GM19397 (cell line): ENCODE measurements at regions not wholly inside any gene's neighbourhood (a gene's known extent, or its start where the extent isn't known, plus 50 kb on each side); places are given as distances from the start of the nearest gene placed in this dataset.

Source experiments
- ATAC-seq: cut with Tn5 transposase; IDR thresholded peaks from one replicate; pipeline ENCODE4 v1.9.1; 2021; ENCODE audit warnings: mild to moderate bottlenecking, moderate library complexity; ENCODE audit not compliant: unreplicated experiment

DNA sequence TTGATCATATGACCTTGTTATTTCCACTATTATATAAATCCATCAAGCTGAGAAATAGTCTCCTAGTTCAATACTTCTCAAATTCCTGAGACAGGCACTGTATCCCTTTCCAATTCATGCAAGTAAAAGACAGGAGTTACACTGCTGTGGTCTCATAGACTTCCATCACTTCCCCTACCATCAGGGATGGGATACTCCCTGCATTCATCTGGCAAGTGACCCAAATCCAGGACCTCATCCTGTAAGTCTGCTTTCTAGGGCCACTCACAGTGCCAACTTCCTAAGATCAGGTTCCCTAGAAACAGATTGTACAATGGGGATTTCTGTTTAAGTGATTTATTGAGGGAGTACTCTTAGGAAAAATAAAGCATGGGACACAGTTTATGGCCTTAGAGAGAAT, 424.0 kb upstream of the CDH7 start:
- ATAC-seq = no peak

DNA sequence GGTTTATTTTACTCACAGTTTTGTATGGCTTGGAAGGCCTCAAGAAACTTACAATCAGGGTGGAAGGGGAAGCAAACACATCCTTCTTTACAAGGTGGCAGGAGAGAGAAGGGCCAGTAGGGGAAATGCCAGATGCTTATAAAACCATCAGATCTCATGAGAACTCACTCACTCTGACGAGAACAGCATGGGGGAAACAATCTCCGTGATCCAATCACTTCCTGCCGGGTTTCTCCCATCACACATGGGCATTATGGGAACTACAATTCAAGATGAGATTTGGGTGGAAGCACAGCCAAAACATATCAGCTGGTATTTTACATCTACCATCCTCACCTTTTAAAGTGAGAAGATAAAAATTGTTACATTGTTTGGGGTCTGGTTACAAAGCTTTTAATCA, 427.9 kb upstream of the CDH7 start:
- no peak for ATAC-seq

- ATAC-seq = no peak
Measured at GRCh38 chr18:65298422-65298821, 452.4 kb upstream of the CDH7 start.

- ATAC-seq = no peak
Measured at GRCh38 chr18:65288908-65289307, 461.9 kb upstream of the CDH7 start.

DNA sequence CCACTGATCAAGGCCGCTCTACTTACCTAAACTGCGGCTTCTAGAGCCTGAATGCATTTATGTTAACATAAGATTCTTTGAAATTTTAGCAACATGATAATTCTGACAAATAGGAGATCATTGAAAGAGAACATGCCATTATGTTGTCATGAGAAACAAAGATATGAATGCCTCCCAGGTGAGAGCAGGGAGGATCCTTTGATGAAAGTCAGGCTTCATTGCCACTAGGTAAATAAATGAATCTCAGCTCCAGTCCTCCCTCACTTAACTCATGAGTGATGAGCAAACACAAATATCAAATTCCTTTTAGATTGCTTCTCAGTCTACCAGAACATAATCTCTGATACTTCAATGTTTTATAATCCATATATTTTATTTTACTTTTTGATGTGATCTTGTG, 463.2 kb upstream of the CDH7 start:
- ATAC-seq = no peak

GRCh38 chr18:65282096-65282495, 468.7 kb upstream of the CDH7 start:
- ATAC-seq = no peak

GRCh38 chr18:65279668-65280305, 471.0 kb upstream of the CDH7 start:
- ATAC-seq = no peak

- no peak for ATAC-seq
Measured at GRCh38 chr18:65278939-65279667, 471.7 kb upstream of the CDH7 start.

DNA sequence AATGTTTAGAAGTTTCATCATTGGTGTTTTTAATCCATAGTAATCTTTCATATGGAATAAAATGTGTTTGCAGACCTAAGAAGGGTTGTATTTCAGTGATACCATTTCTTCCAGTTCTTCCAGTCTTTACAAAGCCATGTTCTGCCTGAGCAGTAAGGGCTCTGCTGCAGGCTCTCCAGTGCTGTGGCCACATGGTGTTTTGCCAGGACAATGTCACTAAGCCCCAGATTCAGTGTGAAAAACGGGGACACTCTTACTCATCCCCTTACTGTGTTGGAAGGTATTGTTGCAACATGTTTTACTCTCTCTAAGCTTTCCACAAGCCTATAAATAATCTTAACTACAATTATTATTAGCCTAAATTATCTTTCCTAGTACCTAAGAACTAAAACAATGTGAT, 481.4 kb upstream of the CDH7 start:
- no peak for ATAC-seq

GRCh38 chr18:65265761-65266160, 485.1 kb upstream of the CDH7 start:
- ATAC-seq = no peak

DNA sequence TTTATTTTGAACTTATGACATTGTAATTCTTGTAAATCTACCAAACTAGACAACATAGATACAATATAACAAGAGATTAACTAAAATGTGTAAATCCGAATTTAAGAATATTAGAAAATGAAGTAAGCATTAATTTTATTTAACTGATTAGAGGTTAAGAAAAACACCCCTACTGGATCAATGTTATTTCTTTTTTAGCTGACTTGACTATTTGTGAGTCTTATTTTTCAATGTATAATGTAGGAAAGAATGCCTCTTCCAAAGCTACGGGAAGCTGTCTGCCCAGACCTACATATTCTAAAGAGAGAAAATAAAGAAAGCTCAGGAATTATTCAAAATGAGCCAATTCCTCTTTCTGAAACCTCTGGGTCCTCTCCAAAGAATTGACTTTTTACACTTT, 490.8 kb upstream of the CDH7 start:
- no peak for ATAC-seq

DNA sequence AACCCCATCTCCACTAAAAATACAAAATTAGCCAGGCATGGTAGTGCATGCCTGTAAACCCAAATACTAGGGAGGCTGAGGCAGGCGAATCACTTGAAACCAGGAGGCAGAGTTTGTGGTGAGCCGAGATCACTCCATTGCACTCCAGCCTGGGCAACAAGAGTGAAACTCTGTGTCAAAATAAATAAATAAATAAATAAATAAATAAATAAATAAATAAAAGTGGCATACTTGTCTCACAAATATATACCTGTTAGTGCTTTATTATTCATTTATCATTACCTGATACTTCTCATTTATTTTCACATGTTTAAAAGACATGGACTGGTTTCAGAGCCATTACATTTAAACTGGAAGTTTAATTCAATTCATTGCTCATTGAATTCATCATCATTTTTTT, 491.4 kb upstream of the CDH7 start:
- ATAC-seq = no peak

GRCh38 chr18:65257149-65257548, 493.7 kb upstream of the CDH7 start:
- ATAC-seq = no peak

DNA sequence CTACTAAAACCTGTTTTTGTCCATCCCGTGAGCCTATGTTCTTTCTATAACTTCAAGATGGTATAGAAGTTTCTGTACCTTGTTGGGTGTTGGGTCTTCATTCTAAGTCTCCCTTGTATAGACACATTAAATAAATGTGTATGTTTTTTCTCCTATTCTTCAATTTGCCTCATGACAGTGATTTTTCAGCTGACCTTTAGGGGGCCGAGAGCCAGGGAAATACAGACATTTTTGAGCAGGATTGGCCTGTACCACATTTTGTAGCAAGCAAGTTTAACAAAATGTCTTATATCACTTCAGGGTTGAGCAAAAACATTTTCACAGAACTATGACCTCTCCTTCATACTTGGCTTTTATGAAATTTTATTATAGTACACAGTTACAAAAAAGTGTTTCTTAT, 495.4 kb upstream of the CDH7 start:
- no peak for ATAC-seq

GRCh38 chr18:65239787-65240186, 511.0 kb upstream of the CDH7 start:
- ATAC-seq = no peak

DNA sequence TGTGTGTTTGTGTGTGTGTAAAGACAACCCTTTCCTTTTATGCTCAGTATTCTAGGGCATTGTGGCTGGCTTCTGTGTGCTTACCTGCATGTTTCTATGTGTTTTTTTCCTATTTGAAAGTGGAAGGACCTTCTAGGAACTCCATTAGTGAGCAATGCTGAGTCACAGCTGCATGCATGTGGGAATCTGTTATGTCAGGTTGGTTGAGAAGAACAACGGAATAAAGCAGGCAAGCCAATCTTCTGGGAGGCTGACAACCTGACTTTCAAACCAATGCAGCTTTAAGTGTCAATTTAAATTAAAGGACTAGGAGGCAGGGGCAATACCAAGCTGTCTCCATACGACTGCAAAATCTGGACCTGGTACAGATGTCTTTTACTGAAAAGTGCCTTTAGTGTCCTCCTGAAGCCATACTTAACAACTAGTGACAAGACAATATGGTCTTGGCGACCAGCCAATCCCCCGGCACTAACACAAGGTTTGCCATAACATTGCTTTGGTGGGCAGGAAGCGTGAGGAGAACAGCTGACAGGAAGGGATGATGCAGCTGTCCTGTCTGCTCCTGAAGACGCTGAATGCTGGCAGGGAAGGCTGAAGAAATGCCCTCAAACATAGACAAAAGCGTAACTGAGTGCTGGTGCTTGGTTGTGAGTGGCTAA, 514.7 kb upstream of the CDH7 start:
- no peak for ATAC-seq

DNA sequence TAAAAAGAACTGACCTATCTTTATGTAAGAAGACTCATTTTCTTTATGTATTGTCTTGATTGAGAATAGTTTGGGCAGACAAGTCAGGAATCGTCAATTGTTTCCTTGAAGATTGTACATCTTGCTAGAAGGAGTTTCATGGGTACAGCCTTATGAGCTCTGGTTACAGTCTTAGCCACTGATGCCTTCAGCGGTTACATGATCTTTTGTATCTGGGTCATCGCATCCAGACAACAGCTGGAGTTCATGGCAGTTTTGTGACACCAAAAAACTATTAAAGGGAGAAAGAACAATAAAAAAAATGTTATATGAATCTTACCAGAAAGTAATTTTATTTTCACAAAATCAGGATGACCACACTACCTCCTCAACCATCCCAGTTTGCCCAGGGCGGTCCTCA, 520.5 kb upstream of the CDH7 start:
- no peak for ATAC-seq

- no peak for ATAC-seq
Measured at GRCh38 chr18:65227970-65228369, 522.8 kb upstream of the CDH7 start.

GRCh38 chr18:65221736-65222135, 529.1 kb upstream of the CDH7 start:
- no peak for ATAC-seq

DNA sequence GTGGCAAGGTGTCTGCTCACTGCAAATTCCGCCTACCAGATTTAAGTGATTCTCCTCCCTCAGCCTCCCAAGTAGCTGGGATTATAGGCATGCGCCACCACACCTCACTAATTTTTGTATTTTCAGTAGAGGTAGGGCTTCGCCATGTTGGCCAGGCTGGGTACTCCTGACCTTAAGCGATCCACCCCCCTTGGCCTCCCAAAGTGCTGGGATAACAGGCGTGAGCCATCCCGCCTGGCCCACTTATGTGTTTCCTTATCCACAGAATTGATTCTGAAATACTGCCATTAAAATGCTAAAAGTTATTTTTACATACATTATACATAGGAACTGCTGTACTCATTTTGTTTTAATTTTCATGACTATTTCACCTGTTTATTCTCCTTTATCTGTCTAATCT, 529.7 kb upstream of the CDH7 start:
- ATAC-seq = no peak

GRCh38 chr18:65215865-65216466, 534.8 kb upstream of the CDH7 start:
- ATAC-seq = no peak

DNA sequence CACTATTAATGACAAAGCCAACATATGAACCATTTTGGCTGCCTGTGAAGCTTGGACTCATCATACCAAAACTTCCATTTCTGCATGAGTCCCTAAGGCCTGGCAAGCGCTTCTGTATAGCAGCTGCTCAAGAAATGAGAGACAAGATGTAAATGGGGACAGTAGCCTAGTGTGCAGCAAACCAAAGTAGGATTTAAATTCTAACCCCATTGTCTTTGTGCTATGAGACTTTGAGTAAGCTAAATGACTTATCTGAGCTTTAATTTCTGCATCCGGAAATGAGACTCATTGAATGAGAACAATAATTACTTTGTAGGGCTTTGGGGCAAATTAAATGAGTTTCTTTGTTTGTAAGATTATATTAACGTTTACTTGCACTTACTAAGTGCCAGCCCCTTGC, 536.4 kb upstream of the CDH7 start:
- ATAC-seq = no peak
